DMS53 (cell line): ENCODE measurements at regions not wholly inside any gene's neighbourhood (a gene's known extent, or its start where the extent isn't known, plus 50 kb on each side); places are given as distances from the start of the nearest gene placed in this dataset.
A peak's percentile ranks its signal among the peaks of the same experiment; 100 is the strongest.
"Not testable (repeated sequence)": the region's sequence is repeated elsewhere in the genome, so short reads cannot be mapped to it uniquely, and the experiment has no call there.

Experiments used
- DNase-seq: peaks from one replicate; lab custom pipeline; 2025; lab: John Stamatoyannopoulos, UW

- not testable (repeated sequence) for DNase-seq
Observed at GRCh38 chr6:28623242-28623641, 97.6 kb downstream of the GPX5 start.

- not testable (repeated sequence) for DNase-seq
Observed at GRCh38 chr6:28626386-28626785, 100.7 kb downstream of the GPX5 start.

GRCh38 chr6:28632326-28632851 is 106.7 kb downstream of the GPX5 start:
- no peak for DNase-seq

GRCh38 chr6:28633445-28634215 is 107.9 kb downstream of the GPX5 start:
- no peak for DNase-seq

- no peak for DNase-seq
Observed at GRCh38 chr6:28634411-28634760, 108.7 kb downstream of the GPX5 start.

- DNase-seq: no peak
Observed at GRCh38 chr6:28634761-28635546, 109.3 kb downstream of the GPX5 start.

GRCh38 chr6:28635547-28636158 is 110.0 kb downstream of the GPX5 start:
- no peak for DNase-seq

- DNase-seq: no peak
Observed at GRCh38 chr6:28638787-28639430, 113.2 kb downstream of the GPX5 start.

- DNase-seq: not testable (repeated sequence)
Observed at GRCh38 chr6:28639445-28640290, 114.0 kb downstream of the GPX5 start.

GRCh38 chr6:28643017-28643740 is 117.5 kb downstream of the GPX5 start:
- peak; percentile 54 for DNase-seq

- no peak for DNase-seq
Observed at GRCh38 chr6:28646650-28647049, 121.0 kb downstream of the GPX5 start.

- peak; percentile 69 for DNase-seq
Observed at GRCh38 chr6:28648035-28648877, 122.6 kb downstream of the GPX5 start.

GRCh38 chr6:28648878-28649375 is 123.2 kb downstream of the GPX5 start:
- no peak for DNase-seq

- no peak for DNase-seq
Observed at GRCh38 chr6:28651161-28651560, 125.5 kb downstream of the GPX5 start.

GRCh38 chr6:28653876-28654275 is 128.2 kb downstream of the GPX5 start:
- no peak for DNase-seq

GRCh38 chr6:28655164-28655563 is 129.5 kb downstream of the GPX5 start:
- DNase-seq: no peak

GRCh38 chr6:28656715-28657114 is 131.0 kb downstream of the GPX5 start:
- DNase-seq: no peak

- no peak for DNase-seq
Observed at GRCh38 chr6:28657381-28657768, 131.7 kb downstream of the GPX5 start.

GRCh38 chr6:28657769-28658465 is 132.2 kb downstream of the GPX5 start:
- DNase-seq: peak; percentile 67
